C4-2B (cell line): ENCODE measurements at regions not wholly inside any gene's neighbourhood (a gene's known extent, or its start where the extent isn't known, plus 50 kb on each side); places are given as distances from the start of the nearest gene placed in this dataset.

Experiments
- ZFX ChIP-seq: fragments of 450-650 bp; IDR thresholded peaks from 2 replicates; pipeline ENCODE4 v1.6.1; 2017
- TF ChIP-seq, protein P1 (sequence below): fragments of 450-650 bp; conservative IDR thresholded peaks from 2 replicates; pipeline ENCODE4 v1.5.1; 2017; ENCODE audit warnings: mild to moderate bottlenecking

DNA sequence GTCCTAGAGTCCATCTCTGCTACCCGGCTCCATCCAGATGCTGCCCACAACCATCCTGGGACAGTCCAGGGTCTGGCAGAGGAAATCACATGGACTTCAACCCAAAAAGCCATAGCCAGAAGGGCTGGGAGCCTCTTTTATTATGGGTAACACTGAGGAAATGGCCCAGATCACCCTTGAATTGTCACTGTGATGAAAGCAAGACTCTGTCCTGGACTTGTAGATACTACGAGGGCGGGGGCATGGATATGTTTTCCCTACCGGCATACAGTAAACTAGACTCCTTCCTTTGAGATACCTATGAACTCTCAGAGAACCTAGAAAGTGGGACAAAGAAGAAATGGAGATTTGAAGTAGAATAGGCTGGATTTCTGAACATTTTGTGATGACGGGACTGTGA, 110.3 kb downstream of the LACC1 start:
- TF ChIP-seq, protein P1, sequence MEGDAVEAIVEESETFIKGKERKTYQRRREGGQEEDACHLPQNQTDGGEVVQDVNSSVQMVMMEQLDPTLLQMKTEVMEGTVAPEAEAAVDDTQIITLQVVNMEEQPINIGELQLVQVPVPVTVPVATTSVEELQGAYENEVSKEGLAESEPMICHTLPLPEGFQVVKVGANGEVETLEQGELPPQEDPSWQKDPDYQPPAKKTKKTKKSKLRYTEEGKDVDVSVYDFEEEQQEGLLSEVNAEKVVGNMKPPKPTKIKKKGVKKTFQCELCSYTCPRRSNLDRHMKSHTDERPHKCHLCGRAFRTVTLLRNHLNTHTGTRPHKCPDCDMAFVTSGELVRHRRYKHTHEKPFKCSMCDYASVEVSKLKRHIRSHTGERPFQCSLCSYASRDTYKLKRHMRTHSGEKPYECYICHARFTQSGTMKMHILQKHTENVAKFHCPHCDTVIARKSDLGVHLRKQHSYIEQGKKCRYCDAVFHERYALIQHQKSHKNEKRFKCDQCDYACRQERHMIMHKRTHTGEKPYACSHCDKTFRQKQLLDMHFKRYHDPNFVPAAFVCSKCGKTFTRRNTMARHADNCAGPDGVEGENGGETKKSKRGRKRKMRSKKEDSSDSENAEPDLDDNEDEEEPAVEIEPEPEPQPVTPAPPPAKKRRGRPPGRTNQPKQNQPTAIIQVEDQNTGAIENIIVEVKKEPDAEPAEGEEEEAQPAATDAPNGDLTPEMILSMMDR = no peak
- no peak for TF ChIP-seq ZFX
